HepG2 (cell line): ENCODE measurements at regions not wholly inside any gene's neighbourhood (a gene's known extent, or its start where the extent isn't known, plus 50 kb on each side); places are given as distances from the start of the nearest gene placed in this dataset.

Experiments used
- ATAC-seq: fragments of 200-7000 bp; cut with Tn5 transposase; 3 replicates; pipeline ENCODE4 v1.9.1; 2020; ENCODE audit warnings: mild to moderate bottlenecking, moderate library complexity
- BruUV-seq: library from RNA; stranded (reverse); fragments of 400-500 nt; replicated peaks from 2 replicates; lab custom pipeline; 2021; lab: Mats Ljungman, UMichigan
- CTCF ChIA-PET: fragments of 300-600 bp; formaldehyde crosslinking; extraction: SDS; loops from one replicate; lab custom pipeline; 2021; ENCODE audit warnings: low total read pairs, inconsistent platforms, low intra/inter-chr PET ratio; lab: Yijun Ruan, JAX
- POLR2A ChIA-PET: fragments of 350-600 bp; sonication (Branson Sonifier 250); formaldehyde crosslinking; loops from one replicate; lab custom pipeline; 2020; ENCODE audit warnings: antibody characterized with exemption, inconsistent platforms; lab: Yijun Ruan, JAX
- DNase-seq: peaks from one replicate; pipeline ENCODE4 v3.0.0-alpha.2; 2015; ENCODE audit warnings: low spot score
- FAIRE-seq: peaks from 3 replicates; lab custom pipeline; 2011; peaks lifted over from hg19 to GRCh38; lab: Jason Lieb, UNC
- H2AFZ ChIP-seq: one replicate; pipeline ENCODE4 v1.6.1; 2011; ENCODE audit warnings: low read length, inconsistent platforms
- H3K27ac ChIP-seq: fragments of 300-600 bp; 3 replicates; pipeline ENCODE4 v1.8.0; 2011; ENCODE audit warnings: mixed run types, mild to moderate bottlenecking, mixed read lengths, low read length, inconsistent platforms; ENCODE audit not compliant: insufficient read depth; ENCODE audit errors: extremely low read length
- H3K27me3 ChIP-seq, 2 experiments: fragments of 200-600 bp in 1 of 2; 2 replicates in 1 of 2; 3 replicates in 1 of 2; pipeline versions ENCODE4 v1.6.0 to v1.8.0; 2011; ENCODE audit warnings: low read length in 2 of 2, mild to moderate bottlenecking in 2 of 2, moderate library complexity in 2 of 2, inconsistent platforms in 1 of 2; ENCODE audit not compliant: insufficient read depth in 2 of 2, control insufficient read depth in 1 of 2
- H3K36me3 ChIP-seq, 2 experiments: fragments of 200-600 bp in 1 of 2; replicated peaks in 1 of 2; 2 replicates in 1 of 2; 3 replicates in 1 of 2; pipeline versions ENCODE4 v1.5.1 to v1.8.0; 2011; ENCODE audit warnings: low read length in 2 of 2, inconsistent platforms in 1 of 2; ENCODE audit not compliant: insufficient read depth in 2 of 2, control insufficient read depth in 1 of 2
- H3K4me1 ChIP-seq: 2 replicates; pipeline ENCODE4 v1.5.1; 2012; ENCODE audit warnings: low read length, inconsistent platforms; ENCODE audit not compliant: insufficient read depth
- H3K4me2 ChIP-seq: 2 replicates; pipeline ENCODE4 v1.6.0; 2011; ENCODE audit warnings: low read depth, low read length, inconsistent platforms
- H3K4me3 ChIP-seq, 3 experiments: fragments of 200-600 bp in 1 of 3; sonication (generic), shearing (Covaris generic) in 1 of 3; replicated peaks in 1 of 3; 2 replicates each; pipeline ENCODE4 v1.5.1; 2011 to 2016; ENCODE audit warnings: low read length in 3 of 3, inconsistent platforms in 2 of 3, low read depth in 2 of 3, mild to moderate bottlenecking in 2 of 3, control low read depth in 1 of 3, mixed read lengths in 1 of 3; ENCODE audit not compliant: insufficient read depth in 1 of 3
- H3K79me2 ChIP-seq: one replicate; pipeline ENCODE4 v1.6.1; 2011; ENCODE audit warnings: low read length, inconsistent platforms; ENCODE audit not compliant: insufficient read depth
- H3K9ac ChIP-seq: 2 replicates; pipeline ENCODE4 v1.6.0; 2011; ENCODE audit warnings: mild to moderate bottlenecking, low read depth, low read length, inconsistent platforms; ENCODE audit not compliant: insufficient read depth
- H3K9me3 ChIP-seq: 2 replicates; pipeline ENCODE4 v1.5.1; 2012; ENCODE audit warnings: mild to moderate bottlenecking, low read length
- H4K20me1 ChIP-seq: 2 replicates; pipeline ENCODE4 v1.6.0; 2011; ENCODE audit warnings: inconsistent platforms, mild to moderate bottlenecking, low read length, moderate library complexity; ENCODE audit not compliant: insufficient read depth
- ZNF572 ChIP-seq: sonication (generic); formaldehyde crosslinking; IDR thresholded peaks from 2 replicates; pipeline ENCODE4 v1.5.1; 2020; ENCODE audit warnings: mild to moderate bottlenecking, missing genetic modification reagents
- WGBS: methylation state at CpG from one replicate; pipeline ENCODE4 v1.1.6; 2017; ENCODE audit warnings: low lambda C conversion rate; 5-methylcytosine and 5-hydroxymethylcytosine counted together
- in situ Hi-C: cut with HindIII; loops from 2 replicates; pipeline ENCODE4 v1.10.0; 2017; ENCODE audit warnings: low pct_unique_long_range_greater_than_20kb; ENCODE audit not compliant: extremely low pct_ligation_motif_present
- intact Hi-C: fragments of 100-400 bp; cut with micrococcal nuclease; formaldehyde crosslinking; loops from one replicate; pipeline ENCODE4 v1.10.0; 2022; ENCODE audit not compliant: unreplicated experiment
- TF ChIP-seq, protein P1 (sequence below): sonication (generic); formaldehyde crosslinking; IDR thresholded peaks from 2 replicates; pipeline ENCODE4 v1.4.0; 2020; ENCODE audit warnings: mild to moderate bottlenecking, missing genetic modification reagents

DNA sequence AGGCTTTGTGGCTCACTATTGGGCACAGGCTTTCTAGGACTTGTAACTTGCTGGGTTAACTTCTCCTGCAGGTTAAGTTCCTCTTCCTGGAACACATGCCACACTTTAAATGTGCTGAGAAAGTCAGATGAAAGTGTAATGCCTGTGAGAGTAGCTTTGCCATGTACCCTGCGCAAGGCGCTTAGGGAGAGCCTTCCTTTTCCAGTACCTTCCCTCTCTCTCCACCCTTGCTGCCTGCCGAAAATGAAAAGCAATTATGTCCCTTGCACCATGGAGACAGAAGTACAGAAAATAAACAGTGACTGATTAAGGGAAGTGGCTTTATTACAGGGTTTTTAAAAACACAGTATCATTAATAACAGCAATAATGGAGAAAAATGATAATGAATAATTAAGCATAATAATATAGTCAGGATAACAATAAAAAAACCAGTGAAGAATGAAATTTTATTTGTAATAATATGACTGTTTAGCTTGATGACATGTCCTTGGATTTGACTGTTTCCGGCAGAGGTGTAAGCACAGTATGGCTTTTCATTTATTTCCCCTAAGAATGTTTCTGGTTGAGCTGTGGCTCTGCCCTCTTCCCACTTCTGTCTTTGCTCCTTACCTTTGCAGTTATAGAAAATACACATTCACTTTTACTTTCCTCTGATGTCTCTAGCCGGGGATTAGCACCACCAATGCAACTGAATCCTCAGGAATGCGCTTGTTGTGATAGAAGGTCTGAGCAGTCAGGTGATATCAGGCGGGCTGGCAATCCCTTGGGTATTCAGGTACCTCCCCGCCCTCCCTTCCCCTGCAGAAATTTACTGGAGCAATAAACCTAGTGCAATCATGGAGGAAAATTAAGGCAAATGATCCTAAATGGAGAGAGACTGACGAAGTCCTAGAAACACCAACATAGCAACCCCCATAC lies 472.3 kb upstream of the CITED2 start:
- DNase-seq (no peak), FAIRE-seq (no peak), ATAC-seq (no peak)
- Histone ChIP-seq H3K4me2 (no peak overlapping the region), H3K36me3 (no peaks in the 10 kb centered on the region), H3K4me1 (no peaks in the 10 kb centered on the region), H3K79me2 (no peaks in the 10 kb centered on the region), H2AFZ (no peak overlapping the region), H4K20me1 (no peaks in the 10 kb centered on the region), H3K9ac (no peak overlapping the region), H3K27me3 (no peaks in the 10 kb centered on the region), H3K9me3 (0 out of 2 replicates have a peak, but pooled peaks cover 12% of the 10 kb centered on the region), H3K27ac (no peak overlapping the region), H3K4me3 (no peak overlapping the region)
- TF ChIP-seq ZNF572 (CRISPR knock-in tag): no peak
- TF ChIP-seq, protein P1, sequence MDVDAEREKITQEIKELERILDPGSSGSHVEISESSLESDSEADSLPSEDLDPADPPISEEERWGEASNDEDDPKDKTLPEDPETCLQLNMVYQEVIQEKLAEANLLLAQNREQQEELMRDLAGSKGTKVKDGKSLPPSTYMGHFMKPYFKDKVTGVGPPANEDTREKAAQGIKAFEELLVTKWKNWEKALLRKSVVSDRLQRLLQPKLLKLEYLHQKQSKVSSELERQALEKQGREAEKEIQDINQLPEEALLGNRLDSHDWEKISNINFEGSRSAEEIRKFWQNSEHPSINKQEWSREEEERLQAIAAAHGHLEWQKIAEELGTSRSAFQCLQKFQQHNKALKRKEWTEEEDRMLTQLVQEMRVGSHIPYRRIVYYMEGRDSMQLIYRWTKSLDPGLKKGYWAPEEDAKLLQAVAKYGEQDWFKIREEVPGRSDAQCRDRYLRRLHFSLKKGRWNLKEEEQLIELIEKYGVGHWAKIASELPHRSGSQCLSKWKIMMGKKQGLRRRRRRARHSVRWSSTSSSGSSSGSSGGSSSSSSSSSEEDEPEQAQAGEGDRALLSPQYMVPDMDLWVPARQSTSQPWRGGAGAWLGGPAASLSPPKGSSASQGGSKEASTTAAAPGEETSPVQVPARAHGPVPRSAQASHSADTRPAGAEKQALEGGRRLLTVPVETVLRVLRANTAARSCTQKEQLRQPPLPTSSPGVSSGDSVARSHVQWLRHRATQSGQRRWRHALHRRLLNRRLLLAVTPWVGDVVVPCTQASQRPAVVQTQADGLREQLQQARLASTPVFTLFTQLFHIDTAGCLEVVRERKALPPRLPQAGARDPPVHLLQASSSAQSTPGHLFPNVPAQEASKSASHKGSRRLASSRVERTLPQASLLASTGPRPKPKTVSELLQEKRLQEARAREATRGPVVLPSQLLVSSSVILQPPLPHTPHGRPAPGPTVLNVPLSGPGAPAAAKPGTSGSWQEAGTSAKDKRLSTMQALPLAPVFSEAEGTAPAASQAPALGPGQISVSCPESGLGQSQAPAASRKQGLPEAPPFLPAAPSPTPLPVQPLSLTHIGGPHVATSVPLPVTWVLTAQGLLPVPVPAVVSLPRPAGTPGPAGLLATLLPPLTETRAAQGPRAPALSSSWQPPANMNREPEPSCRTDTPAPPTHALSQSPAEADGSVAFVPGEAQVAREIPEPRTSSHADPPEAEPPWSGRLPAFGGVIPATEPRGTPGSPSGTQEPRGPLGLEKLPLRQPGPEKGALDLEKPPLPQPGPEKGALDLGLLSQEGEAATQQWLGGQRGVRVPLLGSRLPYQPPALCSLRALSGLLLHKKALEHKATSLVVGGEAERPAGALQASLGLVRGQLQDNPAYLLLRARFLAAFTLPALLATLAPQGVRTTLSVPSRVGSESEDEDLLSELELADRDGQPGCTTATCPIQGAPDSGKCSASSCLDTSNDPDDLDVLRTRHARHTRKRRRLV: no peak
- CTCF ChIA-PET: no interaction called here
- in situ Hi-C loops: no loop called here
- 50% methylated on average over 9 of the region's 9 CpGs for WGBS
- intact Hi-C loops: no loop called here
- POLR2A ChIA-PET: no interaction called here
- no TSS peak for BruUV-seq
